GM12878 (cell line): ENCODE measurements at regions not wholly inside any gene's neighbourhood (a gene's known extent, or its start where the extent isn't known, plus 50 kb on each side); places are given as distances from the start of the nearest gene placed in this dataset.

Experiments
- ATAC-seq: fragments of 200-7000 bp; cut with Tn5 transposase; 3 replicates; pipeline ENCODE4 v1.9.1; 2020; ENCODE audit warnings: mild to moderate bottlenecking, moderate library complexity
- BruUV-seq: library from RNA; stranded (reverse); fragments of 400-500 nt; replicated peaks from 2 replicates; lab custom pipeline; 2021; lab: Mats Ljungman, UMichigan
- CTCF ChIA-PET: fragments of 300-600 bp; sonication (Branson Sonifier 250); formaldehyde crosslinking; extraction: SDS; loops from one replicate; lab custom pipeline; 2021; ENCODE audit warnings: inconsistent platforms; lab: Yijun Ruan, JAX
- POLR2A ChIA-PET: fragments of 350-600 bp; formaldehyde crosslinking; extraction: SDS; loops from one replicate; lab custom pipeline; 2021; ENCODE audit warnings: inconsistent platforms; lab: Charles Lee
- RAD21 ChIA-PET: fragments of 300-600 bp; sonication (Branson Sonifier 250); formaldehyde crosslinking; loops from one replicate; lab custom pipeline; 2023; ENCODE audit warnings: antibody characterized with exemption; ENCODE audit not compliant: unreplicated experiment; lab: Charles Lee
- SMC1A ChIA-PET: fragments of 300-600 bp; sonication (Branson Sonifier 250); formaldehyde crosslinking; loops from one replicate; lab custom pipeline; 2023; ENCODE audit not compliant: unreplicated experiment, uncharacterized antibody; lab: Charles Lee
- DNase-seq: peaks from one replicate; pipeline ENCODE4 v3.0.0-alpha.2; 2011; ENCODE audit warnings: low read depth, low spot score
- FAIRE-seq: peaks from 3 replicates; lab custom pipeline; 2011; peaks lifted over from hg19 to GRCh38; lab: Jason Lieb, UNC
- H2AFZ ChIP-seq: 2 replicates; pipeline ENCODE4 v1.6.0; 2011; ENCODE audit warnings: low read depth, low read length, control low read depth; ENCODE audit not compliant: control insufficient read depth
- H3K27ac ChIP-seq: 2 replicates; pipeline ENCODE4 v1.5.1; 2011; ENCODE audit warnings: control low read depth; ENCODE audit not compliant: control insufficient read depth, insufficient read depth
- H3K27me3 ChIP-seq, 2 experiments: replicated peaks in 1 of 2; 2 replicates each; pipeline versions ENCODE4 v1.6.0 to v1.6.1; 2011; ENCODE audit warnings: low read length in 1 of 2; ENCODE audit not compliant: control insufficient read depth in 2 of 2, insufficient read depth in 2 of 2
- H3K36me3 ChIP-seq, 2 experiments: 2 replicates each; pipeline ENCODE4 v1.5.1; 2011; ENCODE audit warnings: low read length in 1 of 2; ENCODE audit not compliant: control insufficient read depth in 2 of 2, insufficient read depth in 2 of 2
- H3K4me1 ChIP-seq: 2 replicates; pipeline ENCODE4 v1.6.1; 2011; ENCODE audit warnings: mild to moderate bottlenecking, low read length, moderate library complexity, mixed read lengths; ENCODE audit not compliant: control insufficient read depth, insufficient read depth
- H3K4me2 ChIP-seq: 2 replicates; pipeline ENCODE4 v1.6.0; 2011; ENCODE audit warnings: control low read depth; ENCODE audit not compliant: control insufficient read depth, insufficient read depth
- H3K4me3 ChIP-seq: fragments of 200-600 bp; sonication (generic); 2 replicates; pipeline ENCODE4 v1.5.1; 2016
- H3K79me2 ChIP-seq: 2 replicates; pipeline ENCODE4 v1.6.0; 2011; ENCODE audit warnings: low read length; ENCODE audit not compliant: control insufficient read depth, insufficient read depth
- H3K9ac ChIP-seq: 2 replicates; pipeline ENCODE4 v1.8.0; 2011; ENCODE audit warnings: low read length, control low read depth, mixed read lengths; ENCODE audit not compliant: control insufficient read depth, insufficient read depth
- H3K9me3 ChIP-seq: replicated peaks from 3 replicates; pipeline ENCODE4 v1.5.1; 2011; ENCODE audit warnings: mild to moderate bottlenecking, low read length; ENCODE audit not compliant: control insufficient read depth, insufficient read depth
- H4K20me1 ChIP-seq: 2 replicates; pipeline ENCODE4 v1.6.0; 2011; ENCODE audit not compliant: control insufficient read depth, insufficient read depth
- ATF7 ChIP-seq: fragments of 450-650 bp; IDR thresholded peaks from 2 replicates; pipeline ENCODE4 v1.6.1; 2016; ENCODE audit warnings: low read depth, mild to moderate bottlenecking
- BCL11A ChIP-seq: IDR thresholded peaks from 2 replicates; pipeline ENCODE4 v1.6.1; 2011; ENCODE audit warnings: low read depth, low read length
- CREM ChIP-seq: IDR thresholded peaks from 2 replicates; pipeline ENCODE4 v1.6.1; 2014; ENCODE audit warnings: antibody characterized with exemption, low read depth
- CTCF ChIP-seq, 3 experiments: IDR thresholded peaks in 2 of 3; conservative IDR thresholded peaks in 1 of 3; 2 replicates each; pipeline ENCODE4 v1.5.1; 2011; ENCODE audit warnings: low read depth in 3 of 3, low read length in 3 of 3, mild to moderate bottlenecking in 3 of 3, control low read depth in 2 of 3, moderate library complexity in 2 of 3, inconsistent platforms in 1 of 3, mixed read lengths in 1 of 3; ENCODE audit not compliant: control insufficient read depth in 2 of 3, insufficient read depth in 1 of 3; ENCODE audit errors: extremely low read depth in 1 of 3
- FOXM1 ChIP-seq: IDR thresholded peaks from 2 replicates; pipeline ENCODE4 v1.6.1; 2012; ENCODE audit warnings: low read depth, mild to moderate bottlenecking, inconsistent platforms, low read length, moderate library complexity
- IRF5 ChIP-seq: fragments of 450-650 bp; IDR thresholded peaks from 2 replicates; pipeline ENCODE4 v1.6.1; 2017; ENCODE audit warnings: borderline replicate concordance
- NFYB ChIP-seq: IDR thresholded peaks from 2 replicates; pipeline ENCODE4 v1.6.1; 2011; ENCODE audit warnings: low read depth, mild to moderate bottlenecking, low read length, improper control_type of control experiment, moderate library complexity; ENCODE audit not compliant: insufficient read depth
- NRF1 ChIP-seq: conservative IDR thresholded peaks from 2 replicates; pipeline ENCODE4 v1.6.1; 2011; ENCODE audit warnings: mild to moderate bottlenecking, low read depth, low read length, improper control_type of control experiment
- PKNOX1 ChIP-seq: fragments of 450-650 bp; IDR thresholded peaks from 2 replicates; pipeline ENCODE4 v1.6.1; 2016; ENCODE audit warnings: mild to moderate bottlenecking
- SMARCA5 ChIP-seq: fragments of 450-650 bp; IDR thresholded peaks from 2 replicates; pipeline ENCODE4 v1.6.1; 2017; ENCODE audit warnings: mild to moderate bottlenecking
- WGBS: methylation state at CpG from one replicate; pipeline ENCODE4 v1.1.6; 2016; ENCODE audit warnings: low lambda C conversion rate; ENCODE audit not compliant: insufficient replicate concordance, insufficient coverage; ENCODE audit errors: missing lambda C conversion rate; 5-methylcytosine and 5-hydroxymethylcytosine counted together
- in situ Hi-C: fragments of 300-500 bp; cut with MboI; formaldehyde crosslinking; loops from 9 replicates; pipeline ENCODE4 v1.14.3; 2018; ENCODE audit warnings: mixed read lengths
- intact Hi-C: fragments of 100-400 bp; cut with micrococcal nuclease; formaldehyde crosslinking; loops from one replicate; pipeline ENCODE4 v1.14.2; 2022; ENCODE audit not compliant: unreplicated experiment
- TF ChIP-seq, protein P1 (sequence below): fragments of 450-650 bp; IDR thresholded peaks from 2 replicates; pipeline ENCODE4 v1.6.1; 2017; ENCODE audit warnings: antibody characterized with exemption, mild to moderate bottlenecking, moderate library complexity

DNA sequence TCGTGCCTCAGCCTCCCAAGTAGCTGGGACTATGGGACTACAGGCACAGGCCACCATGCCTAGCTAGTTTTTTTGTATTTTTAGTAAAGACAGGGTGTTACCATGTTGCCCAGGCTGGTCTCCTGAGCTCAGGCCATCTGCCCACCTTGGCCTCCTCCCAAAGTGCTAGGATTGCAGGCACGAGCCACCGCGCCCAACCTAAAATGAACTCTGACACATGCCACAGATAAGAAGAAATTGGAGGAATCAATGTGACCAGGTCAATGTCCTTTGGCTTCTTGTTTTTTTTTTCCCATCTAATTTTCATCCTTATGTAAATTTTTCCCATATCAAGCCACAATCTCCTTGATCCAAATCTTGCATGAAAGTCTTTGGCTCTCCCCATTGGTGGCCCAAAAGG is 68.1 kb upstream of the SOX21 start:
- ATAC-seq (no peak), FAIRE-seq (no peak), DNase-seq (no peak)
- RAD21 ChIA-PET = no interaction called here
- Histone ChIP-seq H3K4me2 (no peak overlapping the region), H3K36me3 (no peaks in the 10 kb centered on the region), H3K79me2 (no peaks in the 10 kb centered on the region), H3K9me3 (no peaks in the 10 kb centered on the region), H4K20me1 (no peaks in the 10 kb centered on the region), H2AFZ (no peak overlapping the region), H3K4me1 (no peaks in the 10 kb centered on the region), H3K4me3 (no peak overlapping the region), H3K27ac (no peak overlapping the region), H3K9ac (no peak overlapping the region), H3K27me3 (no peaks in the 10 kb centered on the region; a peak in 1 of 4 replicates)
- POLR2A ChIA-PET = no interaction called here
- in situ Hi-C loops (no loop called here), intact Hi-C loops (no loop called here)
- no peak for TF ChIP-seq NFYB
- TF ChIP-seq, protein P1, sequence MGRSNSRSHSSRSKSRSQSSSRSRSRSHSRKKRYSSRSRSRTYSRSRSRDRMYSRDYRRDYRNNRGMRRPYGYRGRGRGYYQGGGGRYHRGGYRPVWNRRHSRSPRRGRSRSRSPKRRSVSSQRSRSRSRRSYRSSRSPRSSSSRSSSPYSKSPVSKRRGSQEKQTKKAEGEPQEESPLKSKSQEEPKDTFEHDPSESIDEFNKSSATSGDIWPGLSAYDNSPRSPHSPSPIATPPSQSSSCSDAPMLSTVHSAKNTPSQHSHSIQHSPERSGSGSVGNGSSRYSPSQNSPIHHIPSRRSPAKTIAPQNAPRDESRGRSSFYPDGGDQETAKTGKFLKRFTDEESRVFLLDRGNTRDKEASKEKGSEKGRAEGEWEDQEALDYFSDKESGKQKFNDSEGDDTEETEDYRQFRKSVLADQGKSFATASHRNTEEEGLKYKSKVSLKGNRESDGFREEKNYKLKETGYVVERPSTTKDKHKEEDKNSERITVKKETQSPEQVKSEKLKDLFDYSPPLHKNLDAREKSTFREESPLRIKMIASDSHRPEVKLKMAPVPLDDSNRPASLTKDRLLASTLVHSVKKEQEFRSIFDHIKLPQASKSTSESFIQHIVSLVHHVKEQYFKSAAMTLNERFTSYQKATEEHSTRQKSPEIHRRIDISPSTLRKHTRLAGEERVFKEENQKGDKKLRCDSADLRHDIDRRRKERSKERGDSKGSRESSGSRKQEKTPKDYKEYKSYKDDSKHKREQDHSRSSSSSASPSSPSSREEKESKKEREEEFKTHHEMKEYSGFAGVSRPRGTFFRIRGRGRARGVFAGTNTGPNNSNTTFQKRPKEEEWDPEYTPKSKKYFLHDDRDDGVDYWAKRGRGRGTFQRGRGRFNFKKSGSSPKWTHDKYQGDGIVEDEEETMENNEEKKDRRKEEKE = no peak
- CTCF ChIA-PET = no interaction called here
- WGBS = 50% methylated on average over 4 of the region's 4 CpGs
- BruUV-seq = no TSS peak
- SMC1A ChIA-PET = no interaction called here

DNA sequence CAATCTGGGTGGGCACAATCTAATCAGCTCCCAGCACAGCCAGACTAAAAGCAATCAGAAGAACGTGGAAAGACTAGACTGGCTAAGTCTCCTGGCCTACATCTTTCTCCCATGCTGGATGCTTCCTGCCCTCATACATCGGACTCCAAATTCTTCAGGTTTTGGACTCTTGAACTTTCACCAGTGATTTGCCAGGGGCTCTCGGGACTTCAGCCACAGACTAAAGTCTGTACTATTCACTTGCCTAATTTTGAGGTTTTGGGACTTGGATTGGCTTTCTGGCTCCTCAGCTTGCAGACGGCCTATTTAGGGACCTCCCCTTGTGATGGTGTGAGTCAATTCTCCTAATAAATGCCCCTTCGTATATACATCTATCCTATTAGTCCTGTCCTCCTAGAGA is 66.6 kb upstream of the SOX21 start:
- Histone ChIP-seq H4K20me1 (no peaks in the 10 kb centered on the region), H3K4me1 (no peaks in the 10 kb centered on the region), H3K79me2 (no peaks in the 10 kb centered on the region), H3K9me3 (no peaks in the 10 kb centered on the region), H3K36me3 (no peaks in the 10 kb centered on the region), H3K9ac (no peak overlapping the region), H2AFZ (no peak overlapping the region), H3K27ac (no peak overlapping the region), H3K27me3 (no peaks in the 10 kb centered on the region; a peak in 2 of 4 replicates), H3K4me2 (no peak overlapping the region), H3K4me3 (no peak overlapping the region)
- ChIA-PET SMC1A (no interaction called here), CTCF (no interaction called here), POLR2A (no interaction called here), RAD21 (no interaction called here)
- DNase-seq = no peak
- no peak for ATAC-seq
- intact Hi-C loops = no loop called here
- in situ Hi-C loops = no loop called here
- BruUV-seq = no TSS peak
- WGBS = 39% methylated on average over 5 of the region's 5 CpGs
- no peak for FAIRE-seq
- no peak for TF ChIP-seq FOXM1
- TF ChIP-seq SMARCA5 = no peak
- TF ChIP-seq IRF5 = no peak
- no peak for TF ChIP-seq BCL11A
- no peak for TF ChIP-seq CTCF (IDR thresholded peaks at IDR 0.05 in 2 of 3, conservative IDR thresholded peaks at IDR 0.05 in 1 of 3; ENCODE audit: control insufficient read depth in 2 of 3, extremely low read depth in 1 of 3, insufficient read depth in 1 of 3, low read depth in 3 of 3, low read length in 3 of 3)
- no peak for TF ChIP-seq ATF7
- TF ChIP-seq NRF1 = no peak
- TF ChIP-seq PKNOX1 = no peak
- no peak for TF ChIP-seq CREM
